ENCODE measurements at regions not wholly inside any gene's neighbourhood (a gene's known extent, or its start where the extent isn't known, plus 50 kb on each side); places are given as distances from the start of the nearest gene placed in this dataset.

DNA sequence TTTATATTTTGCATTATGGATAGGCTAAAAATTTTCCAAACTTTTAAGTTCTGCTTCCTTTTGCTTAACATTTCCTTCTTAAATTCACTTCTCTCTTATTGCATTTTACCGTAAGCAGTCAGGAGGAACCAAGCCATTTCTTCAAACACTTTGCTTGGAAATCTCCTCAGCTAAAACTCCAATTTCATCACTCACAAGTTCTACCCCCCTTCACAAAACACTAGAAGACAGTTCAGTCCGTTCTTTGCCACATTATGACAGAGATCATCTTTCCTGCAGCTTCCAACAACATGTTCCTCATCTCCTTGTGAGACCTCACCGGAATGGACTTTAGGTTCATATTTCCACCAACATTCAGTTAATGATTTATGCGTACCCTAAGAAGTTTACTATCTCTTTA, 79.2 kb upstream of the LY86 start:
- H3K9me3 ChIP-seq = no peaks in the 10 kb centered on the region
- peaks cover 22% of the 10 kb centered on the region for H3K27me3 ChIP-seq
- no peak overlapping the region for H3K4me3 ChIP-seq (ENCODE audit: low read depth in 1 of 2, low read length in 1 of 2)
- TF ChIP-seq, protein P1, sequence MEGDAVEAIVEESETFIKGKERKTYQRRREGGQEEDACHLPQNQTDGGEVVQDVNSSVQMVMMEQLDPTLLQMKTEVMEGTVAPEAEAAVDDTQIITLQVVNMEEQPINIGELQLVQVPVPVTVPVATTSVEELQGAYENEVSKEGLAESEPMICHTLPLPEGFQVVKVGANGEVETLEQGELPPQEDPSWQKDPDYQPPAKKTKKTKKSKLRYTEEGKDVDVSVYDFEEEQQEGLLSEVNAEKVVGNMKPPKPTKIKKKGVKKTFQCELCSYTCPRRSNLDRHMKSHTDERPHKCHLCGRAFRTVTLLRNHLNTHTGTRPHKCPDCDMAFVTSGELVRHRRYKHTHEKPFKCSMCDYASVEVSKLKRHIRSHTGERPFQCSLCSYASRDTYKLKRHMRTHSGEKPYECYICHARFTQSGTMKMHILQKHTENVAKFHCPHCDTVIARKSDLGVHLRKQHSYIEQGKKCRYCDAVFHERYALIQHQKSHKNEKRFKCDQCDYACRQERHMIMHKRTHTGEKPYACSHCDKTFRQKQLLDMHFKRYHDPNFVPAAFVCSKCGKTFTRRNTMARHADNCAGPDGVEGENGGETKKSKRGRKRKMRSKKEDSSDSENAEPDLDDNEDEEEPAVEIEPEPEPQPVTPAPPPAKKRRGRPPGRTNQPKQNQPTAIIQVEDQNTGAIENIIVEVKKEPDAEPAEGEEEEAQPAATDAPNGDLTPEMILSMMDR (IDR thresholded peaks at IDR 0.05) = no peak
- H3K27ac ChIP-seq = no peak overlapping the region
- peaks cover 8 to 12% of the 10 kb centered on the region in 2 experiments for H3K4me1 ChIP-seq (ENCODE audit: control insufficient read depth in 1 of 2, insufficient read depth in 1 of 2, low read depth in 1 of 2, low read length in 1 of 2)
- H3K36me3 ChIP-seq = no peaks in the 10 kb centered on the region

DNA sequence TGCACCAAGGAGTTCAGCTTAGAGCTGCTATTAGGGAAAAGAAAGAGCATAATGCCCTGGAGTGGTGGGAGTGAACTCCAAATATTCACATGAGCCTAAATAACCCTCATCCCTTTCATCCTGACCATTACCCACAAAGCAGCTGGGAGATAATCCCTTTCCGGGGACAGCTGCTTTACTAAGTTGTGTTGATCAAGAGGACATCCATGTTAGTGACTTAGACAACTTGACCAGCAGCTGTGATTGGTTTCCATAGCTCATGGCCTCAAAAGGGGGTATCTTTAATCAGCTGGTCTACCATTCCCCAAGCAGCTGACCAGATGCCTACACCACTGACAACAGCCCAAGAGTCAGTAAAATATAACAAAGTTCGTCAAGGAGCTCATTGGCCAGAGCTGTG, 75.8 kb upstream of the LY86 start:
- Histone ChIP-seq H3K27me3 (peaks cover 56% of the 10 kb centered on the region), H3K36me3 (no peaks in the 10 kb centered on the region), H3K27ac (no peak overlapping the region), H3K4me1 (ENCODE audit: control insufficient read depth in 1 of 2, insufficient read depth in 1 of 2, low read depth in 1 of 2, low read length in 1 of 2) (peaks cover 8 to 12% of the 10 kb centered on the region in 2 experiments), H3K9me3 (no peaks in the 10 kb centered on the region), H3K4me3 (ENCODE audit: low read depth in 1 of 2, low read length in 1 of 2) (no peak overlapping the region)
- TF ChIP-seq, protein P1 (IDR thresholded peaks at IDR 0.05) = no peak

DNA sequence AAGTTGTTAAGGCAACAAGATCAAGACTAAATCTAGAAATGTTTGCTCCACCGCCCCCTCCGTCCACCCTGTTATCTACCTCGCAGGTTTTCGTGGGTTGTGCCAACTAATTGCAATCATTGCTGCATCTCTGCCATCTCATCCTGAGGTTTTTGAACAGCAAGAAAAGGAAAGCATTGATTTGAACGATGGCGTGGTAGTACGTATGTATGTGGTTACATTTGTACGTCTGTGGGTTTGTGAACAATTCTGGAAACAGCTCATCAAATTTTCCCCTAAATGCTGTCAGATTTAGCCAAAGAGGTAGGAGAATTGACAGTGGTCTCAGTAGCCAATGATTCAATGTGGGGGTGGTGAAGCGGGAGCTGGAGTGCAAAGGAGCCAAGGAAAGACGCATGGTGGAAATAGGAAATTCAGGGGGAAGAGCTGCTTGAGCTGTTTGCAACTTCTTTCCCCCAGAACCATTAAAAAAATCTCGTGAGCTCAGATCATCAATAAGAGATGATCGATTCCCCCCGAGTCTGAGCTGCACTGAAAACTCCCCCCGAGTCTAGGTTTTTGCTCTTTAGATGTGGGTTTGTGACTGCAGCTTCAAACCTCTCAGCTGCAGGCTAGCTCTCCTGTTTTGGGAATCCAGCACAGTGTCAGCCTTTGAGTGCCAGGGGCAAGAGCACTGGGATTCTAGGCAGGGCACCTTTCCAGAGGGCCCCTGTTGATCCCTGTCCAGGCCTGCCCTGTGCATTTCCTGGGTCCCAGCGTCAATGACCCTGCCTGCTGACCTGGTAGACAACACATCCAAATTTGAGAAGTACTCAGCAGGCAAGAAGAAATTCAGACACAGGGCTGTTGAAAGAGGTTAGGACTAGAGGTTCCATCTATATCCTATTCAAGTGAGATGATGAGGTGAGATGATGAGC, 72.6 kb upstream of the LY86 start:
- H3K4me1 ChIP-seq (ENCODE audit: control insufficient read depth in 1 of 2, insufficient read depth in 1 of 2, low read depth in 1 of 2, low read length in 1 of 2) = peaks cover 0 to 3% of the 10 kb centered on the region in 2 experiments
- TF ChIP-seq, protein P1 (IDR thresholded peaks at IDR 0.05) = no peak
- H3K4me3 ChIP-seq (ENCODE audit: low read depth in 1 of 2, low read length in 1 of 2) = no peak overlapping the region
- H3K27ac ChIP-seq = no peak overlapping the region
- peaks cover 83% of the 10 kb centered on the region for H3K27me3 ChIP-seq
- no peaks in the 10 kb centered on the region for H3K36me3 ChIP-seq
- no peaks in the 10 kb centered on the region for H3K9me3 ChIP-seq

DNA sequence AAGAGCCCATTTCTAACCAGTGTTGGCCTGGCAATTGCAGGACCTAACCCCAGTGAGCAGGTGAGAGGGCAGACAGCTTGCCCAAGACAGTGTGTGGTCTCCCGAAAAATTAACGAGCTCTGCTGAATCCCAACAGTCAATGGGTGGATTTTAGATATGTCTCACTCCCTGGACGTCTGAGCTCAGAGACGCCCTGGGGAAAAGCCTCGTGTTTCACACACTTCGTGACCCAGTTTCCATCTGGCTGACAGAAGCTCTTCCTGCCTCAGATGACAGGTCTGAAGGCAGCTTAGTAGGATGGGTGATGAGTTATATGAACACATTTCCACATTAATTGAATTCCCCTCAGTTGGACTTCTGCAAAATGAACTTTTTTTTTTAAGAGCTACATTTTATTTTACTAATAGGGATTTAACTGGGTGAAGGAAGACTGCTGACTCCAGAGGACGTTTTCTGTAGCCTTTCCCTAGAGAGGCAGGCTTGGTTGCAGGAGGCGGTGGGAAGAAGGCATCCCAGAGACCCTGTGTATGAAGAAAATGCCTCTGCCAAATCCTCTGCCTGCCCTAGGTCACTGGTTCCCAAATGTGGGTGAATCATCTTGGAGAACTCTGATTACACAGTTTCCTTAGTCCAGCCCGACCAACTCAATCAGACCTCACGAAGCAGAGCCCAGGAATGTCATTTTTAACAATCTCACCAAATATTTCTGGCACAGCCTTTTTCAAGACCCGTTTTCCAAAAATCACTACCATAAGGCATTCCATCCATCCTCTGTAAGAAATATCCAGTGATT, 71.7 kb upstream of the LY86 start:
- H3K4me3 ChIP-seq (ENCODE audit: low read depth in 1 of 2, low read length in 1 of 2) = no peak overlapping the region
- TF ChIP-seq, protein P1 (IDR thresholded peaks at IDR 0.05) = no peak
- H3K4me1 ChIP-seq (ENCODE audit: control insufficient read depth in 1 of 2, insufficient read depth in 1 of 2, low read depth in 1 of 2, low read length in 1 of 2) = peaks cover 3 to 6% of the 10 kb centered on the region in 2 experiments
- no peaks in the 10 kb centered on the region for H3K36me3 ChIP-seq
- H3K27ac ChIP-seq = no peak overlapping the region
- no peaks in the 10 kb centered on the region for H3K9me3 ChIP-seq
- peaks cover 91% of the 10 kb centered on the region for H3K27me3 ChIP-seq

DNA sequence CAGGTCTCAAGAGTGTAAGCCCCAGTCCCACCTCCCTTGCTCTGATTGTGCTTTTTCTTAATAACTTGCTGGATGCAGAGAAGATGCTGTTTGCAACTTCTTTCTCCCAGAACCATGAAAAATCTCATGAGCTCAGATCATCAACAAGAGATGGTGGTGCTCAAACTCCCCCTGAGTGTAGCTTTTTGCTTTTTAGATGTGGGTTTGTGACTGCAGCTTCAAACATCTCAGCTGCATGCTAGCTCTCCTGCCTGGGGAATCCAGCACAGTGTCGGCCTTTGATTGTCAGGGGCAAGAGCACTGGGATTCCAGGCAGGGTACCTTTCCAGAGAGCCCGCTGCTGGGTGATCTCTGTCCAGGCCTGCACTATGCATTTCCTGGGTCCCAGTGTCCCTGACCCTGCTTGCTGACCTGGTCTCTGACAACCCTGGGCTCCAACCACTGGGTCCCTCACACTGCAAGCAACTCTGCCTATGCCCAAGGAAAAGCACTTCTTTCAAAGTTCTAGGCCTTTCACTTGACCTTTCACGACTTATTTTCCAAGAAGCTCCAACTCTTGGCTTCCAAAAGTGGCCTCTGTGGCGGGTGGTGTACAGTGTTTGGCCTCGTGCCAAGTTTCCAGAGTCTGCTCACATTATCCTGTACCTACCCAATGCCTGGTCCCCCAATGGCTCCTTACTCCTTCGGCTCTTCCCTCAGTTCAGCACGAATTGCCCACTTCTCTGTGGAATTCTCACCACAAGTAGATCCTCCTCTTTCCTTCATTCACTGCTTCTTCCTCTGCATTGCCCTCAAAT, 69.7 kb upstream of the LY86 start:
- H3K4me3 ChIP-seq (ENCODE audit: low read depth in 1 of 2, low read length in 1 of 2) = no peak overlapping the region
- no peak overlapping the region for H3K27ac ChIP-seq
- H3K27me3 ChIP-seq = peaks cover 92% of the 10 kb centered on the region
- TF ChIP-seq, protein P1 (IDR thresholded peaks at IDR 0.05) = no peak
- H3K36me3 ChIP-seq = no peaks in the 10 kb centered on the region
- H3K4me1 ChIP-seq (ENCODE audit: control insufficient read depth in 1 of 2, insufficient read depth in 1 of 2, low read depth in 1 of 2, low read length in 1 of 2) = peaks cover 4 to 8% of the 10 kb centered on the region in 2 experiments
- no peaks in the 10 kb centered on the region for H3K9me3 ChIP-seq

All from neutrophil (primary cell).